ENCODE measurements at regions not wholly inside any gene's neighbourhood (a gene's known extent, or its start where the extent isn't known, plus 50 kb on each side); places are given as distances from the start of the nearest gene placed in this dataset.

GRCh38 chr12:87169010-87169409 lies 860.2 kb downstream of the C12orf50 start:
- no peak overlapping the region for H3K14ac ChIP-seq (ENCODE audit: low read length in 2 of 2)
- H2BK15ac ChIP-seq (ENCODE audit: low read depth, poor library complexity, severe bottlenecking), result no peak overlapping the region
- no peak overlapping the region for H3K4me3 ChIP-seq (ENCODE audit: insufficient read depth in 1 of 2, low read depth in 1 of 2, low read length in 2 of 2)
- no peaks in the 10 kb centered on the region for H3K27me3 ChIP-seq (ENCODE audit: control insufficient read depth in 1 of 2, insufficient read depth in 1 of 2, low read length in 2 of 2)
- no peak overlapping the region for H3K27ac ChIP-seq (ENCODE audit: low read length, poor library complexity, severe bottlenecking)
- no peak overlapping the region for H4K8ac ChIP-seq (ENCODE audit: low read length)
- H3K9ac ChIP-seq (ENCODE audit: low read length), result no peak overlapping the region
- H3K9me3 ChIP-seq (ENCODE audit: control insufficient read depth, low read length), result peaks cover 20% of the 10 kb centered on the region
- no peak for DNase-seq
- H2BK120ac ChIP-seq (ENCODE audit: low read depth, low read length), result no peak overlapping the region
- H3K36me3 ChIP-seq (ENCODE audit: control insufficient read depth in 1 of 2, insufficient read depth in 2 of 2, low read depth in 1 of 2, low read length in 2 of 2), result no peaks in the 10 kb centered on the region
- no peak overlapping the region for H2AK5ac ChIP-seq (ENCODE audit: low read length, severe bottlenecking)
- H2BK5ac ChIP-seq (ENCODE audit: low read depth, low read length, poor library complexity, severe bottlenecking), result no peak overlapping the region
- no peak overlapping the region for H3K18ac ChIP-seq (ENCODE audit: low read depth in 1 of 2, low read length in 2 of 2)
- H2BK12ac ChIP-seq (ENCODE audit: low read length in 2 of 2), result no peak overlapping the region
- no peaks in the 10 kb centered on the region for H3K4me1 ChIP-seq (ENCODE audit: control insufficient read depth, insufficient read depth, low read depth, low read length)
- H4K91ac ChIP-seq (ENCODE audit: low read length), result no peak overlapping the region
- H3K4me2 ChIP-seq (ENCODE audit: low read length, poor library complexity, severe bottlenecking), result no peak overlapping the region
- no peaks in the 10 kb centered on the region for H3K79me1 ChIP-seq (replicated peaks; ENCODE audit: low read length, poor library complexity, severe bottlenecking)
- no peak overlapping the region for H3K4ac ChIP-seq (ENCODE audit: low read depth in 1 of 2, low read length in 2 of 2)
- H3K23ac ChIP-seq (ENCODE audit: low read length in 2 of 2), result no peak overlapping the region
- no peak overlapping the region for H2AFZ ChIP-seq (ENCODE audit: low read depth, low read length)

DNA sequence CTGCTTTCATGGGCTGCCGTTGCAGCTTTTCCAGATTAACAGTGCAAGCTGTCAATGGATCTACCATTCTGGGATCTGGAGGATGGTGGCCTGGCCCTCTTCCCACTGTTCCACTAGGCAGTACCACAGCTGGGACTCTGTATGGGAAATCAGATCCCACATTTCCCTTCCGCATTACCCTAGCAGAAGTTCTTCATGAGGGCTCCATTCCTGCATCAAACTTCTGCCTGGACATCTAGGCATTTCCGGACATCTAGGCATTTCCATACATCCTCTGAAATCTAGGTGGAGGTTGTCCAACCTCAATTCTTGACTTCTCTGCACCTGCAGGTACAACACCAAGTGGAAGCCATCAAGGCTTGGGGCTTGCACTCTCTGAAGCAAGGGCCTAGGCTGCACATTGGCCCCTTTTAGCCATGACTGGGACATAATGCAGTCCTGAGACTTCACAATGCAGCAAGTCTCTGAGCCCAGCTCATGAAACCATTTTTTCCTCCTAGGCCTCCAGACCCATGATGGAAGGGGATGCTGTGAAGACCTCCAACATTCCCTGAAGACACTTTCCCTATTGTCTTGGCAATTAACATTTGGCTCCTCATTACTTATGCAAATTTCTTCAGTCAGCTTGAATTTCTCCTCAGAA lies 863.3 kb downstream of the C12orf50 start:
- WGBS, result 97% methylated on average over 3 of the region's 3 CpGs

DNA sequence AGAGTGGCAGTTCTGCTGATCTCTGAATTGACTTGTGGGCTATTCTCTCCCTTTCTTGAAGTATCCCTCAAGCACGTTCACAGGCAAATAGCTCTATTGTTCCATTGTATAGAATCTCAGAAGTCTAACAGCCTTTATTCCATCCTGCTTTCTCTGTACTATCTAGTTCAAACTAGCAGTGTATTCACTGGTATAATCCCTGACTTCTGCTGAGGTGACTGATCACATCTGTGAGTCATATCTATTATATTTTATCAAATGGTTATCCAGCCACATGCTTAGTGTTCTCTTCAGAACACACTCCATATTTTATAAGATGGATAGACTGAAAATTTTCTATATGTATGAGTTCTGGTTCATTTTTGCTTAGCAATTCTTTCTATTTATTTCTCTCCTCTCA lies 866.1 kb downstream of the C12orf50 start:
- H2BK12ac ChIP-seq (ENCODE audit: low read length in 2 of 2), result no peak overlapping the region
- no peak for DNase-seq
- no peaks in the 10 kb centered on the region for H3K79me1 ChIP-seq (replicated peaks; ENCODE audit: low read length, poor library complexity, severe bottlenecking)
- WGBS, result 73% methylated on average over 1 of the region's 1 CpG
- H3K4ac ChIP-seq (ENCODE audit: low read depth in 1 of 2, low read length in 2 of 2), result no peak overlapping the region
- H2BK15ac ChIP-seq (ENCODE audit: low read depth, poor library complexity, severe bottlenecking), result no peak overlapping the region
- H2AK5ac ChIP-seq (ENCODE audit: low read length, severe bottlenecking), result no peak overlapping the region
- no peak overlapping the region for H2AFZ ChIP-seq (ENCODE audit: low read depth, low read length)
- H3K4me3 ChIP-seq (ENCODE audit: insufficient read depth in 1 of 2, low read depth in 1 of 2, low read length in 2 of 2), result no peak overlapping the region
- H2BK5ac ChIP-seq (ENCODE audit: low read depth, low read length, poor library complexity, severe bottlenecking), result no peak overlapping the region
- no peak overlapping the region for H3K23ac ChIP-seq (ENCODE audit: low read length in 2 of 2)
- H3K9ac ChIP-seq (ENCODE audit: low read length), result no peak overlapping the region
- no peak overlapping the region for H4K91ac ChIP-seq (ENCODE audit: low read length)
- H3K14ac ChIP-seq (ENCODE audit: low read length in 2 of 2), result no peak overlapping the region
- no peak overlapping the region for H3K4me2 ChIP-seq (ENCODE audit: low read length, poor library complexity, severe bottlenecking)
- H3K27ac ChIP-seq (ENCODE audit: low read length, poor library complexity, severe bottlenecking), result no peak overlapping the region
- no peaks in the 10 kb centered on the region for H3K36me3 ChIP-seq (ENCODE audit: control insufficient read depth in 1 of 2, insufficient read depth in 2 of 2, low read depth in 1 of 2, low read length in 2 of 2)
- no peak overlapping the region for H4K8ac ChIP-seq (ENCODE audit: low read length)
- no peaks in the 10 kb centered on the region for H3K4me1 ChIP-seq (ENCODE audit: control insufficient read depth, insufficient read depth, low read depth, low read length)
- H3K18ac ChIP-seq (ENCODE audit: low read depth in 1 of 2, low read length in 2 of 2), result no peak overlapping the region
- no peaks in the 10 kb centered on the region for H3K27me3 ChIP-seq (ENCODE audit: control insufficient read depth in 1 of 2, insufficient read depth in 1 of 2, low read length in 2 of 2)
- H3K9me3 ChIP-seq (ENCODE audit: control insufficient read depth, low read length), result peaks cover 20% of the 10 kb centered on the region
- no peak overlapping the region for H2BK120ac ChIP-seq (ENCODE audit: low read depth, low read length)

More for the DNA sequence above, 863.3 kb downstream of the C12orf50 start:
- Histone ChIP-seq H2BK15ac (ENCODE audit: low read depth, poor library complexity, severe bottlenecking) (no peak overlapping the region), H3K79me1 (replicated peaks; ENCODE audit: low read length, poor library complexity, severe bottlenecking) (no peaks in the 10 kb centered on the region), H3K23ac (ENCODE audit: low read length in 2 of 2) (no peak overlapping the region), H3K4me3 (ENCODE audit: insufficient read depth in 1 of 2, low read depth in 1 of 2, low read length in 2 of 2) (peak overlapping the region in 1 of 2 experiments; percentile 27), H2BK5ac (ENCODE audit: low read depth, low read length, poor library complexity, severe bottlenecking) (no peak overlapping the region), H3K4ac (ENCODE audit: low read depth in 1 of 2, low read length in 2 of 2) (no peak overlapping the region), H2AK5ac (ENCODE audit: low read length, severe bottlenecking) (no peak overlapping the region), H3K9me3 (ENCODE audit: control insufficient read depth, low read length) (peaks cover 20% of the 10 kb centered on the region), H3K18ac (ENCODE audit: low read depth in 1 of 2, low read length in 2 of 2) (no peak overlapping the region), H3K4me1 (ENCODE audit: control insufficient read depth, insufficient read depth, low read depth, low read length) (no peaks in the 10 kb centered on the region), H4K91ac (ENCODE audit: low read length) (no peak overlapping the region), H3K27ac (ENCODE audit: low read length, poor library complexity, severe bottlenecking) (no peak overlapping the region), H2BK120ac (ENCODE audit: low read depth, low read length) (no peak overlapping the region), H3K36me3 (ENCODE audit: control insufficient read depth in 1 of 2, insufficient read depth in 2 of 2, low read depth in 1 of 2, low read length in 2 of 2) (no peaks in the 10 kb centered on the region), H3K4me2 (ENCODE audit: low read length, poor library complexity, severe bottlenecking) (no peak overlapping the region), H4K8ac (ENCODE audit: low read length) (no peak overlapping the region), H3K9ac (ENCODE audit: low read length) (no peak overlapping the region), H3K27me3 (ENCODE audit: control insufficient read depth in 1 of 2, insufficient read depth in 1 of 2, low read length in 2 of 2) (no peaks in the 10 kb centered on the region), H3K14ac (ENCODE audit: low read length in 2 of 2) (no peak overlapping the region), H2BK12ac (ENCODE audit: low read length in 2 of 2) (no peak overlapping the region), H2AFZ (ENCODE audit: low read depth, low read length) (no peak overlapping the region)
- no peak for DNase-seq

- Histone ChIP-seq H4K8ac (ENCODE audit: low read length) (no peak overlapping the region), H3K27ac (ENCODE audit: low read length, poor library complexity, severe bottlenecking) (no peak overlapping the region), H3K79me1 (replicated peaks; ENCODE audit: low read length, poor library complexity, severe bottlenecking) (no peaks in the 10 kb centered on the region), H2AK5ac (ENCODE audit: low read length, severe bottlenecking) (no peak overlapping the region), H3K4me2 (ENCODE audit: low read length, poor library complexity, severe bottlenecking) (no peak overlapping the region), H3K4ac (ENCODE audit: low read depth in 1 of 2, low read length in 2 of 2) (no peak overlapping the region), H2BK5ac (ENCODE audit: low read depth, low read length, poor library complexity, severe bottlenecking) (no peak overlapping the region), H3K36me3 (ENCODE audit: control insufficient read depth in 1 of 2, insufficient read depth in 2 of 2, low read depth in 1 of 2, low read length in 2 of 2) (no peaks in the 10 kb centered on the region), H3K27me3 (ENCODE audit: control insufficient read depth in 1 of 2, insufficient read depth in 1 of 2, low read length in 2 of 2) (no peaks in the 10 kb centered on the region), H3K4me1 (ENCODE audit: control insufficient read depth, insufficient read depth, low read depth, low read length) (no peaks in the 10 kb centered on the region), H3K4me3 (ENCODE audit: insufficient read depth in 1 of 2, low read depth in 1 of 2, low read length in 2 of 2) (no peak overlapping the region), H3K9ac (ENCODE audit: low read length) (no peak overlapping the region), H3K18ac (ENCODE audit: low read depth in 1 of 2, low read length in 2 of 2) (no peak overlapping the region), H2BK15ac (ENCODE audit: low read depth, poor library complexity, severe bottlenecking) (no peak overlapping the region), H3K23ac (ENCODE audit: low read length in 2 of 2) (no peak overlapping the region), H3K9me3 (ENCODE audit: control insufficient read depth, low read length) (peaks cover 16% of the 10 kb centered on the region), H2BK12ac (ENCODE audit: low read length in 2 of 2) (peak overlapping the region in 1 of 2 experiments; percentile 42), H3K14ac (ENCODE audit: low read length in 2 of 2) (no peak overlapping the region), H2BK120ac (ENCODE audit: low read depth, low read length) (no peak overlapping the region), H2AFZ (ENCODE audit: low read depth, low read length) (no peak overlapping the region), H4K91ac (ENCODE audit: low read length) (no peak overlapping the region)
- no peak for DNase-seq
- WGBS, result 86% methylated on average over 1 of the region's 1 CpG
Measured at GRCh38 chr12:87160848-87161601, 868.2 kb downstream of the C12orf50 start.

All from mesenchymal stem cell (in vitro differentiated cells and primary cell).